Astrocyte (in vitro differentiated cells and primary cell): ENCODE measurements at regions not wholly inside any gene's neighbourhood (a gene's known extent, or its start where the extent isn't known, plus 50 kb on each side); places are given as distances from the start of the nearest gene placed in this dataset.

Experiments
- DNase-seq: peaks from one replicate; pipeline ENCODE4 v3.0.0-alpha.2; 2010; ENCODE audit warnings: low read depth
- FAIRE-seq: peaks from 2 replicates; lab custom pipeline; 2011; peaks lifted over from hg19 to GRCh38; lab: Jason Lieb, UNC
- H2AFZ ChIP-seq: 2 replicates; pipeline ENCODE4 v1.6.0; 2012; ENCODE audit warnings: low read depth, low read length, inconsistent platforms
- H3K27ac ChIP-seq: 2 replicates; pipeline ENCODE4 v1.5.1; 2011; ENCODE audit warnings: low read depth, low read length, inconsistent platforms
- H3K27me3 ChIP-seq: 2 replicates; pipeline ENCODE4 v1.6.0; 2011; ENCODE audit warnings: low read length, inconsistent platforms; ENCODE audit not compliant: insufficient read depth
- H3K36me3 ChIP-seq: 2 replicates; pipeline ENCODE4 v1.5.1; 2011; ENCODE audit warnings: low read length, inconsistent platforms; ENCODE audit not compliant: insufficient read depth
- H3K4me1 ChIP-seq: 2 replicates; pipeline ENCODE4 v1.5.1; 2011; ENCODE audit warnings: low read length, inconsistent platforms; ENCODE audit not compliant: insufficient read depth
- H3K4me2 ChIP-seq: 2 replicates; pipeline ENCODE4 v1.6.0; 2012; ENCODE audit warnings: low read length, inconsistent platforms
- H3K4me3 ChIP-seq: 2 replicates; pipeline ENCODE4 v1.5.1; 2011; ENCODE audit warnings: low read depth, mild to moderate bottlenecking, low read length, inconsistent platforms; ENCODE audit not compliant: insufficient read depth
- H3K79me2 ChIP-seq: 2 replicates; pipeline ENCODE4 v1.6.0; 2012; ENCODE audit warnings: mild to moderate bottlenecking, low read length, inconsistent platforms; ENCODE audit not compliant: insufficient read depth
- H3K9ac ChIP-seq: 2 replicates; pipeline ENCODE4 v1.6.0; 2012; ENCODE audit warnings: mild to moderate bottlenecking, low read length, inconsistent platforms
- H3K9me3 ChIP-seq: 2 replicates; pipeline ENCODE4 v1.5.1; 2012; ENCODE audit warnings: low read depth, mild to moderate bottlenecking, low read length, inconsistent platforms; ENCODE audit not compliant: insufficient read depth
- H4K20me1 ChIP-seq: 2 replicates; pipeline ENCODE4 v1.6.0; 2012; ENCODE audit warnings: low read length, inconsistent platforms; ENCODE audit not compliant: insufficient read depth
- H3K27ac Mint-ChIP-seq: one replicate; pipeline ENCODE4 v1.8.0; 2021; ENCODE audit warnings: mild to moderate bottlenecking, mixed read lengths; ENCODE audit not compliant: unreplicated experiment
- H3K27me3 Mint-ChIP-seq: one replicate; pipeline ENCODE4 v1.8.0; 2021; ENCODE audit warnings: low read depth, mixed read lengths; ENCODE audit not compliant: unreplicated experiment
- H3K36me3 Mint-ChIP-seq: one replicate; pipeline ENCODE4 v1.8.0; 2021; ENCODE audit warnings: low read depth, mixed read lengths; ENCODE audit not compliant: unreplicated experiment
- H3K4me1 Mint-ChIP-seq: one replicate; pipeline ENCODE4 v1.8.0; 2021; ENCODE audit warnings: low read depth, mixed read lengths; ENCODE audit not compliant: unreplicated experiment
- H3K4me3 Mint-ChIP-seq: one replicate; pipeline ENCODE4 v1.8.0; 2021; ENCODE audit warnings: mild to moderate bottlenecking, moderate library complexity, mixed read lengths; ENCODE audit not compliant: unreplicated experiment
- H3K9me3 Mint-ChIP-seq: one replicate; pipeline ENCODE4 v1.8.0; 2021; ENCODE audit warnings: mild to moderate bottlenecking, mixed read lengths; ENCODE audit not compliant: unreplicated experiment
- EZH2 ChIP-seq: IDR thresholded peaks from 2 replicates; pipeline ENCODE4 v1.6.1; 2012; ENCODE audit warnings: mild to moderate bottlenecking, low read length, inconsistent platforms; ENCODE audit not compliant: insufficient read depth
- TF ChIP-seq, protein P1 (sequence below): IDR thresholded peaks from 2 replicates; pipeline ENCODE4 v1.5.1; 2011; ENCODE audit warnings: low read depth, mild to moderate bottlenecking, inconsistent platforms, low read length, moderate library complexity; ENCODE audit not compliant: insufficient read depth

DNA sequence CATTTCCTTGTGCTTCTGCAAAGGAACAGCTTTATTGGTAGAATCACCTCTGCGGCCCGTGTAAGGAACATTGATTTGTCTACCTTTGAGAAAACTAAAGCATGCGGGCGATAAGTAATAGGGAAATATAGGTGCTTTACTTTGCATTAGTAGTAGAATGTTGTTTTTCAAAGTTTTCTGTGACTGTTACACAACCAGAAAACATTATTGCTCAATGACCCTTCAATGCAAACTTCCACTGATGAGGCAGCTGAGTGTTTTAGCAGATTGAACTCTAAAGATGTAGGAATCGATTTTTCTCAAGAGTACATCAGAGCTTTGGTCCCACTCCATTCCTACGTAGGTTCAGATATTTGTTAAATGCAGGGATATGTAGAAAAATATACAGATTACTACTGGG lies 427.8 kb downstream of the DNAJB9 start:
- Mint-ChIP-seq H3K9me3 (no peaks in the 10 kb centered on the region), H3K27me3 (no peaks in the 10 kb centered on the region), H3K4me1 (no peaks in the 10 kb centered on the region), H3K4me3 (no peak overlapping the region), H3K36me3 (no peaks in the 10 kb centered on the region), H3K27ac (no peak overlapping the region)
- H2AFZ ChIP-seq = no peak overlapping the region
- no peaks in the 10 kb centered on the region for H3K79me2 ChIP-seq
- H3K9ac ChIP-seq = no peak overlapping the region
- H3K36me3 ChIP-seq = no peaks in the 10 kb centered on the region
- no peak overlapping the region for H3K4me3 ChIP-seq
- no peak for FAIRE-seq
- H3K27me3 ChIP-seq = no peaks in the 10 kb centered on the region
- no peak overlapping the region for H3K27ac ChIP-seq
- H3K9me3 ChIP-seq = no peaks in the 10 kb centered on the region
- DNase-seq = no peak
- no peaks in the 10 kb centered on the region for H3K4me1 ChIP-seq
- no peak overlapping the region for H3K4me2 ChIP-seq
- H4K20me1 ChIP-seq = no peaks in the 10 kb centered on the region
- TF ChIP-seq, protein P1, sequence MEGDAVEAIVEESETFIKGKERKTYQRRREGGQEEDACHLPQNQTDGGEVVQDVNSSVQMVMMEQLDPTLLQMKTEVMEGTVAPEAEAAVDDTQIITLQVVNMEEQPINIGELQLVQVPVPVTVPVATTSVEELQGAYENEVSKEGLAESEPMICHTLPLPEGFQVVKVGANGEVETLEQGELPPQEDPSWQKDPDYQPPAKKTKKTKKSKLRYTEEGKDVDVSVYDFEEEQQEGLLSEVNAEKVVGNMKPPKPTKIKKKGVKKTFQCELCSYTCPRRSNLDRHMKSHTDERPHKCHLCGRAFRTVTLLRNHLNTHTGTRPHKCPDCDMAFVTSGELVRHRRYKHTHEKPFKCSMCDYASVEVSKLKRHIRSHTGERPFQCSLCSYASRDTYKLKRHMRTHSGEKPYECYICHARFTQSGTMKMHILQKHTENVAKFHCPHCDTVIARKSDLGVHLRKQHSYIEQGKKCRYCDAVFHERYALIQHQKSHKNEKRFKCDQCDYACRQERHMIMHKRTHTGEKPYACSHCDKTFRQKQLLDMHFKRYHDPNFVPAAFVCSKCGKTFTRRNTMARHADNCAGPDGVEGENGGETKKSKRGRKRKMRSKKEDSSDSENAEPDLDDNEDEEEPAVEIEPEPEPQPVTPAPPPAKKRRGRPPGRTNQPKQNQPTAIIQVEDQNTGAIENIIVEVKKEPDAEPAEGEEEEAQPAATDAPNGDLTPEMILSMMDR = no peak
- TF ChIP-seq EZH2 = no peak

DNA sequence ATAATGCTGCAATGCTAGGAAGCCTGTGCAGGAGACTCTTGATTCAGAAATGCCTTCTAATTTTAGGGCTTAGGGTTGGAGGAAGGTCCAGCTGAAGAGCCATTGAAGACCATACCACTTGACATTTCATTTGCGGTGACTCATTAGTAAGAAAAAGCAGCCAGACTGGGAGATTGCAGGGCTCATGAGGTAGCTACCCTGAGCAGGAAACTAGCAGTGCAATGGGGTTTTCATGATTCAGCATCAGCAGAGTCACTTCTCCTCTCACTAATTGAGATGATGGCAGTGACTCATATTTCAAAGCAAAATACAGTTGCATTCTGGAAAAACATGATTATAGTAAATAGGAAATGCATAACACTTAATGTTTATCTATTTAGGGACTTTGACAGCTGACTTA lies 434.1 kb downstream of the DNAJB9 start:
- Mint-ChIP-seq H3K4me3 (no peak overlapping the region), H3K36me3 (no peaks in the 10 kb centered on the region), H3K9me3 (no peaks in the 10 kb centered on the region), H3K4me1 (peaks cover 2% of the 10 kb centered on the region), H3K27ac (no peak overlapping the region), H3K27me3 (no peaks in the 10 kb centered on the region)
- peak; percentile 67 for DNase-seq
- Histone ChIP-seq H4K20me1 (no peaks in the 10 kb centered on the region), H3K9me3 (no peaks in the 10 kb centered on the region), H3K79me2 (no peaks in the 10 kb centered on the region), H3K4me1 (no peaks in the 10 kb centered on the region), H3K36me3 (no peaks in the 10 kb centered on the region), H3K9ac (no peak overlapping the region), H3K27me3 (no peaks in the 10 kb centered on the region), H3K4me2 (no peak overlapping the region), H3K27ac (no peak overlapping the region), H2AFZ (no peak overlapping the region), H3K4me3 (no peak overlapping the region)
- no peak for TF ChIP-seq EZH2
- TF ChIP-seq, protein P1 = no peak
- no peak for FAIRE-seq

GRCh38 chr7:109009636-109010035 lies 440.0 kb downstream of the DNAJB9 start:
- DNase-seq = no peak
- Histone ChIP-seq H3K27ac (no peak overlapping the region), H3K4me3 (no peak overlapping the region), H2AFZ (no peak overlapping the region), H3K9ac (no peak overlapping the region), H3K27me3 (no peaks in the 10 kb centered on the region), H3K36me3 (no peaks in the 10 kb centered on the region), H3K79me2 (no peaks in the 10 kb centered on the region), H3K4me1 (no peaks in the 10 kb centered on the region), H4K20me1 (no peaks in the 10 kb centered on the region), H3K4me2 (no peak overlapping the region), H3K9me3 (no peaks in the 10 kb centered on the region)
- no peak overlapping the region for H3K27ac Mint-ChIP-seq
- no peak for TF ChIP-seq EZH2
- TF ChIP-seq, protein P1 = no peak
- no peaks in the 10 kb centered on the region for H3K36me3 Mint-ChIP-seq
- H3K9me3 Mint-ChIP-seq = peaks cover 2% of the 10 kb centered on the region
- FAIRE-seq = no peak
- H3K4me3 Mint-ChIP-seq = no peak overlapping the region
- no peaks in the 10 kb centered on the region for H3K27me3 Mint-ChIP-seq
- H3K4me1 Mint-ChIP-seq = no peaks in the 10 kb centered on the region
